AG04449 (cell line): ENCODE measurements at regions not wholly inside any gene's neighbourhood (a gene's known extent, or its start where the extent isn't known, plus 50 kb on each side); places are given as distances from the start of the nearest gene placed in this dataset.

ENCODE experiments used
- CTCF ChIA-PET: fragments of 350-600 bp; formaldehyde crosslinking; extraction: SDS; loops from one replicate; lab custom pipeline; 2021; ENCODE audit warnings: antibody characterized with exemption; lab: Yijun Ruan, JAX
- POLR2A ChIA-PET: fragments of 400-600, 350-600 bp; formaldehyde crosslinking; extraction: SDS; loops from one replicate; lab custom pipeline; 2020; ENCODE audit warnings: antibody characterized with exemption, inconsistent platforms; lab: Yijun Ruan, JAX
- DNase-seq: peaks from one replicate; pipeline ENCODE4 v3.0.0-alpha.2; 2010; ENCODE audit warnings: low read depth, low spot score
- H3K4me3 ChIP-seq: 2 replicates; pipeline ENCODE4 v1.5.1; 2011; ENCODE audit warnings: low read depth, mild to moderate bottlenecking, control low read depth, low read length
- TF ChIP-seq, protein P1 (sequence below): IDR thresholded peaks from one replicate; pipeline ENCODE4 v1.5.1; 2011; ENCODE audit warnings: mild to moderate bottlenecking, moderate library complexity, low read length, control low read depth, inconsistent platforms; ENCODE audit not compliant: insufficient read depth; ENCODE audit errors: missing control alignments

DNA sequence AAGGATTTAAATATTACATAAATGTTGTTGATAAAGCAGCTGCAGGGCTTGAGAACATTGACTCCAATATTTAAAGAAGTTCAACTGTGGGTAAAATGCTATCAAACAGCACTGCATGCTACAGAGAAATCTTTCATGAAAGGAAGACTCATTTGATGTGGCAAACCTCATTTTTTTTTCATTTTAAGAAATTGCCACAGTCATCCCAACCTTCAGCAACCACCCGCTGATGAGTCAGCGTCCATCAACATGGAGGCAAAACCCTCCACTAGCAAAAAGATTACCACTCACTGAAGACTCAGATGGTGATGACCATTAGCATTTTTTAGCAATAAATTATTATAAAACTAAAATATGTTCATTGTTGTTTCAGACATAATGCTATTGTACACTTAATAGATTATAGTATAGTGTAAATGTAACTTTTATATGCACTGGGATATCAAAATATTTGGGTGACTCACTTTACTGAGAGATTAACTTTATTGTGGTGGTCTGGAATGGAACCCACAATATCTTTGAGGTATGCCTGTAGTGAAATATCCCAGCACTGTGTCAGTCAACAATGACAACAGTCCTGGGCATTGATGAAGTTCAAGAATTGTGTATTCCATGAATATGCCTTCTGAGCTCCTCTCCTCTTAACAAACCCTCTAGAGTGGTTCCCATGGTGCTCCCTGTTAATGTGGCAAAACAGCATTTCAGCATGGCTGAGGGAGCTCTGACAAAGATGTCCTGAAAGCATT lies 52.4 kb upstream of the SOX21 start:
- TF ChIP-seq, protein P1, sequence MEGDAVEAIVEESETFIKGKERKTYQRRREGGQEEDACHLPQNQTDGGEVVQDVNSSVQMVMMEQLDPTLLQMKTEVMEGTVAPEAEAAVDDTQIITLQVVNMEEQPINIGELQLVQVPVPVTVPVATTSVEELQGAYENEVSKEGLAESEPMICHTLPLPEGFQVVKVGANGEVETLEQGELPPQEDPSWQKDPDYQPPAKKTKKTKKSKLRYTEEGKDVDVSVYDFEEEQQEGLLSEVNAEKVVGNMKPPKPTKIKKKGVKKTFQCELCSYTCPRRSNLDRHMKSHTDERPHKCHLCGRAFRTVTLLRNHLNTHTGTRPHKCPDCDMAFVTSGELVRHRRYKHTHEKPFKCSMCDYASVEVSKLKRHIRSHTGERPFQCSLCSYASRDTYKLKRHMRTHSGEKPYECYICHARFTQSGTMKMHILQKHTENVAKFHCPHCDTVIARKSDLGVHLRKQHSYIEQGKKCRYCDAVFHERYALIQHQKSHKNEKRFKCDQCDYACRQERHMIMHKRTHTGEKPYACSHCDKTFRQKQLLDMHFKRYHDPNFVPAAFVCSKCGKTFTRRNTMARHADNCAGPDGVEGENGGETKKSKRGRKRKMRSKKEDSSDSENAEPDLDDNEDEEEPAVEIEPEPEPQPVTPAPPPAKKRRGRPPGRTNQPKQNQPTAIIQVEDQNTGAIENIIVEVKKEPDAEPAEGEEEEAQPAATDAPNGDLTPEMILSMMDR: no peak
- DNase-seq: no peak
- POLR2A ChIA-PET: no interaction called here
- H3K4me3 ChIP-seq: no peak overlapping the region
- CTCF ChIA-PET: interaction anchor here (0.6 kb wide), 1 partner anchor 15 kb away, joined by 3 read pairs; no protein-coding TSS in a partner anchor
